ENCODE measurements at regions not wholly inside any gene's neighbourhood (a gene's known extent, or its start where the extent isn't known, plus 50 kb on each side); places are given as distances from the start of the nearest gene placed in this dataset.

GRCh38 chr2:29995241-29995640, 73.9 kb upstream of the ALK start:
- no peaks in the 10 kb centered on the region for H3K4me1 Mint-ChIP-seq
- POLR2A ChIA-PET, result no interaction called here
- intact Hi-C loops (cut with micrococcal nuclease), result no loop called here

GRCh38 chr2:30003128-30003527, 81.7 kb upstream of the ALK start:
- DNase-seq, result no peak
- Mint-ChIP-seq H3K27ac (no peak overlapping the region), H3K27me3 (peaks cover 0 to 15% (median 11%) of the 10 kb centered on the region in 5 donors), H3K4me1 (no peaks in the 10 kb centered on the region), H3K36me3 (peaks cover 0 to 7% (median 0%) of the 10 kb centered on the region in 5 donors), H3K4me3 (no peak overlapping the region), H3K9me3 (peaks cover 0 to 22% (median 13%) of the 10 kb centered on the region in 11 donors)
- CTCF ChIA-PET, result no interaction called here
- intact Hi-C loops (cut with micrococcal nuclease), result no loop called here
- H3K9me3 ChIP-seq (ENCODE audit: control insufficient read depth in 2 of 3, low read length in 3 of 3), result peaks cover 0 to 3% (median 0%) of the 10 kb centered on the region in 3 experiments
- H3K4me3 ChIP-seq (ENCODE audit: low read length), result no peak overlapping the region
- ATAC-seq, result no peak
- no peaks in the 10 kb centered on the region for H3K36me3 ChIP-seq (ENCODE audit: control insufficient read depth in 2 of 3, insufficient read depth in 3 of 3, low read length in 3 of 3)
- no peaks in the 10 kb centered on the region for H3K27me3 ChIP-seq (ENCODE audit: control insufficient read depth in 2 of 2, insufficient read depth in 2 of 2, low read length in 2 of 2)
- no peak overlapping the region for H3K27ac ChIP-seq (ENCODE audit: low read depth, low read length)
- POLR2A ChIA-PET, result no interaction called here
- no peaks in the 10 kb centered on the region for H3K4me1 ChIP-seq (ENCODE audit: control insufficient read depth in 2 of 2, insufficient read depth in 2 of 2, low read length in 2 of 2)

More at GRCh38 chr2:29995241-29995640, 73.9 kb upstream of the ALK start:
- no peak overlapping the region for H3K4me3 ChIP-seq (ENCODE audit: low read length)
- no peaks in the 10 kb centered on the region for H3K36me3 ChIP-seq (ENCODE audit: control insufficient read depth in 2 of 3, insufficient read depth in 3 of 3, low read length in 3 of 3)
- H3K27me3 ChIP-seq (ENCODE audit: control insufficient read depth in 2 of 2, insufficient read depth in 2 of 2, low read length in 2 of 2), result no peaks in the 10 kb centered on the region
- Mint-ChIP-seq H3K4me3 (no peak overlapping the region), H3K27ac (no peak overlapping the region), H3K36me3 (peaks cover 0 to 7% (median 0%) of the 10 kb centered on the region in 5 donors), H3K27me3 (peaks cover 8 to 37% (median 31%) of the 10 kb centered on the region in 5 donors), H3K9me3 (peaks cover 0 to 27% (median 9%) of the 10 kb centered on the region in 11 donors)
- ATAC-seq, result no peak
- no peak for DNase-seq
- no peaks in the 10 kb centered on the region for H3K4me1 ChIP-seq (ENCODE audit: control insufficient read depth in 2 of 2, insufficient read depth in 2 of 2, low read length in 2 of 2)
- H3K27ac ChIP-seq (ENCODE audit: low read depth, low read length), result no peak overlapping the region
- peaks cover 0 to 3% (median 0%) of the 10 kb centered on the region in 3 experiments for H3K9me3 ChIP-seq (ENCODE audit: control insufficient read depth in 2 of 3, low read length in 3 of 3)
- CTCF ChIA-PET, result no interaction called here

GRCh38 chr2:30022444-30023071, 101.2 kb upstream of the ALK start:
- H3K27ac ChIP-seq (ENCODE audit: low read depth, low read length), result no peak overlapping the region
- H3K9me3 Mint-ChIP-seq, result no peaks in the 10 kb centered on the region
- no peaks in the 10 kb centered on the region for H3K4me1 Mint-ChIP-seq
- no peaks in the 10 kb centered on the region for H3K36me3 Mint-ChIP-seq
- no peak overlapping the region for H3K4me3 Mint-ChIP-seq
- intact Hi-C loops (cut with micrococcal nuclease), result no loop called here
- H3K27me3 Mint-ChIP-seq, result peaks cover 8 to 14% (median 11%) of the 10 kb centered on the region in 5 donors
- DNase-seq (no peak), ATAC-seq (no peak)
- H3K9me3 ChIP-seq (ENCODE audit: control insufficient read depth in 2 of 3, low read length in 3 of 3), result no peaks in the 10 kb centered on the region
- H3K4me1 ChIP-seq (ENCODE audit: control insufficient read depth in 2 of 2, insufficient read depth in 2 of 2, low read length in 2 of 2), result no peaks in the 10 kb centered on the region
- POLR2A ChIA-PET, result no interaction called here
- CTCF ChIA-PET, result no interaction called here
- H3K27me3 ChIP-seq (ENCODE audit: control insufficient read depth in 2 of 2, insufficient read depth in 2 of 2, low read length in 2 of 2), result no peaks in the 10 kb centered on the region
- H3K27ac Mint-ChIP-seq, result no peak overlapping the region
- no peaks in the 10 kb centered on the region for H3K36me3 ChIP-seq (ENCODE audit: control insufficient read depth in 2 of 3, insufficient read depth in 3 of 3, low read length in 3 of 3)
- H3K4me3 ChIP-seq (ENCODE audit: low read length), result no peak overlapping the region

DNA sequence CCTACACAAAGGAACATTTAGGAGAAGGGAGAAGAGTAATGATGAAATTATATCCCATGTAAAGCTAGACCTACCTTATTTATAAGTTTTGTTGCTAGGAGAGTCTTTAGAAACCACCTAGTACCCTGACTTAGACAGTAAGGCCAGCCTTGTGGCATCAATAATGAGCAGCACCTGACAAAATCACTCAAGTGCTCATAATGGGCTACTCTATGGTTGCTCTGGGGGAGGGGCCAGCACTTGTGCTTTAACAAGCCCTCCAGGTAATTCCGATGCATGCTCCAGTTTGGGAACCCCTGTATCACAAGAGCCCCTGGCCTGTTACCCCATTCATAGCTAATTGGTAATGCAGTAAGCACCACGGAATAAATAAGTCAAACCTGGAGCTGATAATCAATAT, 102.9 kb upstream of the ALK start:
- POLR2A ChIA-PET, result no interaction called here
- Histone ChIP-seq H3K27ac (ENCODE audit: low read depth, low read length) (no peak overlapping the region), H3K27me3 (ENCODE audit: control insufficient read depth in 2 of 2, insufficient read depth in 2 of 2, low read length in 2 of 2) (no peaks in the 10 kb centered on the region), H3K9me3 (ENCODE audit: control insufficient read depth in 2 of 3, low read length in 3 of 3) (no peaks in the 10 kb centered on the region), H3K36me3 (ENCODE audit: control insufficient read depth in 2 of 3, insufficient read depth in 3 of 3, low read length in 3 of 3) (no peaks in the 10 kb centered on the region), H3K4me3 (ENCODE audit: low read length) (no peak overlapping the region), H3K4me1 (ENCODE audit: control insufficient read depth in 2 of 2, insufficient read depth in 2 of 2, low read length in 2 of 2) (no peaks in the 10 kb centered on the region)
- H3K4me3 Mint-ChIP-seq, result no peak overlapping the region
- H3K27ac Mint-ChIP-seq, result no peak overlapping the region
- H3K9me3 Mint-ChIP-seq, result no peaks in the 10 kb centered on the region
- DNase-seq, result no peak
- H3K27me3 Mint-ChIP-seq, result peaks cover 2 to 15% (median 11%) of the 10 kb centered on the region in 5 donors
- CTCF ChIA-PET, result no interaction called here
- no peaks in the 10 kb centered on the region for H3K4me1 Mint-ChIP-seq
- no peaks in the 10 kb centered on the region for H3K36me3 Mint-ChIP-seq
- no peak for ATAC-seq
- intact Hi-C loops (cut with micrococcal nuclease), result no loop called here

- intact Hi-C loops (cut with micrococcal nuclease), result loop anchor here in 1 of 2 donors (1.0 kb wide), 1 partner anchor 103 kb away; no protein-coding TSS in a partner anchor
- H3K36me3 Mint-ChIP-seq, result no peaks in the 10 kb centered on the region
- POLR2A ChIA-PET, result no interaction called here
Measured at GRCh38 chr2:30026091-30027055, 105.0 kb upstream of the ALK start.

GRCh38 chr2:30029804-30030203, 108.4 kb upstream of the ALK start:
- no peaks in the 10 kb centered on the region for H3K4me1 ChIP-seq (ENCODE audit: control insufficient read depth in 2 of 2, insufficient read depth in 2 of 2, low read length in 2 of 2)
- no peak overlapping the region for H3K27ac ChIP-seq (ENCODE audit: low read depth, low read length)
- Mint-ChIP-seq H3K4me1 (no peaks in the 10 kb centered on the region), H3K27me3 (peaks cover 7 to 35% (median 20%) of the 10 kb centered on the region in 5 donors), H3K27ac (no peak overlapping the region), H3K9me3 (no peaks in the 10 kb centered on the region), H3K4me3 (no peak overlapping the region), H3K36me3 (no peaks in the 10 kb centered on the region)
- DNase-seq (no peak), ATAC-seq (no peak)
- H3K4me3 ChIP-seq (ENCODE audit: low read length), result no peak overlapping the region
- CTCF ChIA-PET, result no interaction called here
- H3K9me3 ChIP-seq (ENCODE audit: control insufficient read depth in 2 of 3, low read length in 3 of 3), result no peaks in the 10 kb centered on the region
- POLR2A ChIA-PET, result no interaction called here
- intact Hi-C loops (cut with micrococcal nuclease), result no loop called here
- no peaks in the 10 kb centered on the region for H3K36me3 ChIP-seq (ENCODE audit: control insufficient read depth in 2 of 3, insufficient read depth in 3 of 3, low read length in 3 of 3)
- no peaks in the 10 kb centered on the region for H3K27me3 ChIP-seq (ENCODE audit: control insufficient read depth in 2 of 2, insufficient read depth in 2 of 2, low read length in 2 of 2)

More at GRCh38 chr2:30026091-30027055, 105.0 kb upstream of the ALK start:
- Histone ChIP-seq H3K4me3 (ENCODE audit: low read length) (no peak overlapping the region), H3K9me3 (ENCODE audit: control insufficient read depth in 2 of 3, low read length in 3 of 3) (no peaks in the 10 kb centered on the region), H3K27me3 (ENCODE audit: control insufficient read depth in 2 of 2, insufficient read depth in 2 of 2, low read length in 2 of 2) (no peaks in the 10 kb centered on the region), H3K27ac (ENCODE audit: low read depth, low read length) (no peak overlapping the region), H3K4me1 (ENCODE audit: control insufficient read depth in 2 of 2, insufficient read depth in 2 of 2, low read length in 2 of 2) (no peaks in the 10 kb centered on the region), H3K36me3 (ENCODE audit: control insufficient read depth in 2 of 3, insufficient read depth in 3 of 3, low read length in 3 of 3) (no peaks in the 10 kb centered on the region)
- ATAC-seq (no peak), DNase-seq (no peak)
- no peak overlapping the region for H3K27ac Mint-ChIP-seq
- H3K9me3 Mint-ChIP-seq, result no peaks in the 10 kb centered on the region
- no peak overlapping the region for H3K4me3 Mint-ChIP-seq
- CTCF ChIA-PET, result no interaction called here
- H3K4me1 Mint-ChIP-seq, result no peaks in the 10 kb centered on the region
- peaks cover 3 to 25% (median 23%) of the 10 kb centered on the region in 5 donors for H3K27me3 Mint-ChIP-seq
